ENCODE measurements at regions not wholly inside any gene's neighbourhood (a gene's known extent, or its start where the extent isn't known, plus 50 kb on each side); places are given as distances from the start of the nearest gene placed in this dataset.

GRCh38 chr4:72984351-72984750 lies 85.2 kb downstream of the COX18 start:
- DNase-seq: no peak
- TF ChIP-seq CTCF (IDR thresholded peaks at IDR 0.05): no peak
- H3K4me2 ChIP-seq (replicated peaks; ENCODE audit: extremely low read depth, low read length, poor library complexity, severe bottlenecking): no peak overlapping the region
- Mint-ChIP-seq H3K9me3 (peaks cover 0 to 7% (median 3%) of the 10 kb centered on the region in 7 donors), H3K4me1 (no peaks in the 10 kb centered on the region), H3K27me3 (ENCODE audit: low read depth in 3 of 3) (peaks cover 0 to 2% (median 2%) of the 10 kb centered on the region in 3 donors), H3K36me3 (no peaks in the 10 kb centered on the region), H3K4me3 (no peak overlapping the region), H3K27ac (no peak overlapping the region)
- H4K20me1 ChIP-seq (ENCODE audit: insufficient read depth, low read length): no peaks in the 10 kb centered on the region
- no peak overlapping the region for H2AFZ ChIP-seq (ENCODE audit: insufficient read depth, low read depth, low read length, poor library complexity, severe bottlenecking)
- H3K4me3 ChIP-seq (replicated peaks in 1 of 3; ENCODE audit: low read depth in 2 of 3, low read length in 3 of 3): no peak overlapping the region
- 94% methylated on average over 2 of the region's 4 CpGs for WGBS (ENCODE audit: insufficient coverage)
- no peak overlapping the region for H3K9ac ChIP-seq (ENCODE audit: insufficient read depth, low read length, poor library complexity, severe bottlenecking)
- peaks cover 0 to 4% of the 10 kb centered on the region in 2 donors for H3K9me3 ChIP-seq (replicated peaks in 1 of 2; ENCODE audit: control insufficient read depth in 1 of 2, insufficient read depth in 1 of 2, low read length in 2 of 2)
- no peak overlapping the region for H3K27ac ChIP-seq (ENCODE audit: low read depth in 1 of 2, low read length in 2 of 2)
- no peaks in the 10 kb centered on the region for H3K36me3 ChIP-seq (replicated peaks in 1 of 2; ENCODE audit: control insufficient read depth in 1 of 2, insufficient read depth in 2 of 2, low read length in 2 of 2)
- H3K79me2 ChIP-seq (ENCODE audit: insufficient read depth, low read length): no peaks in the 10 kb centered on the region
- intact Hi-C loops (cut with micrococcal nuclease): no loop called here
- H3K27me3 ChIP-seq (ENCODE audit: control insufficient read depth in 2 of 2, insufficient read depth in 2 of 2, low read length in 2 of 2): no peaks in the 10 kb centered on the region
- no peaks in the 10 kb centered on the region for H3K4me1 ChIP-seq (ENCODE audit: control insufficient read depth in 1 of 2, insufficient read depth in 2 of 2, low read length in 2 of 2)

GRCh38 chr4:72983709-72984108 lies 85.8 kb downstream of the COX18 start:
- H3K9me3 Mint-ChIP-seq: peaks cover 0 to 9% (median 5%) of the 10 kb centered on the region in 7 donors
- H3K27me3 ChIP-seq (ENCODE audit: control insufficient read depth in 2 of 2, insufficient read depth in 2 of 2, low read length in 2 of 2): no peaks in the 10 kb centered on the region
- H3K36me3 Mint-ChIP-seq: no peaks in the 10 kb centered on the region
- H3K27ac ChIP-seq (ENCODE audit: low read depth in 1 of 2, low read length in 2 of 2): no peak overlapping the region
- H4K20me1 ChIP-seq (ENCODE audit: insufficient read depth, low read length): no peaks in the 10 kb centered on the region
- no peak overlapping the region for H2AFZ ChIP-seq (ENCODE audit: insufficient read depth, low read depth, low read length, poor library complexity, severe bottlenecking)
- no CpG with 5 or more reads among the region's 2 CpGs for WGBS (ENCODE audit: insufficient coverage)
- intact Hi-C loops (cut with micrococcal nuclease): no loop called here
- no peak overlapping the region for H3K9ac ChIP-seq (ENCODE audit: insufficient read depth, low read length, poor library complexity, severe bottlenecking)
- H3K4me3 Mint-ChIP-seq: no peak overlapping the region
- no peak for TF ChIP-seq CTCF (IDR thresholded peaks at IDR 0.05)
- H3K36me3 ChIP-seq (replicated peaks in 1 of 2; ENCODE audit: control insufficient read depth in 1 of 2, insufficient read depth in 2 of 2, low read length in 2 of 2): no peaks in the 10 kb centered on the region
- no peak overlapping the region for H3K4me3 ChIP-seq (replicated peaks in 1 of 3; ENCODE audit: low read depth in 2 of 3, low read length in 3 of 3)
- no peak overlapping the region for H3K27ac Mint-ChIP-seq
- DNase-seq: no peak
- no peaks in the 10 kb centered on the region for H3K4me1 ChIP-seq (ENCODE audit: control insufficient read depth in 1 of 2, insufficient read depth in 2 of 2, low read length in 2 of 2)
- no peaks in the 10 kb centered on the region for H3K4me1 Mint-ChIP-seq
- H3K79me2 ChIP-seq (ENCODE audit: insufficient read depth, low read length): no peaks in the 10 kb centered on the region
- H3K4me2 ChIP-seq (replicated peaks; ENCODE audit: extremely low read depth, low read length, poor library complexity, severe bottlenecking): no peak overlapping the region
- peaks cover 0 to 2% (median 2%) of the 10 kb centered on the region in 3 donors for H3K27me3 Mint-ChIP-seq (ENCODE audit: low read depth in 3 of 3)
- H3K9me3 ChIP-seq (replicated peaks in 1 of 2; ENCODE audit: control insufficient read depth in 1 of 2, insufficient read depth in 1 of 2, low read length in 2 of 2): peaks cover 0 to 4% of the 10 kb centered on the region in 2 donors
